ENCODE measurements at regions not wholly inside any gene's neighbourhood (a gene's known extent, or its start where the extent isn't known, plus 50 kb on each side); places are given as distances from the start of the nearest gene placed in this dataset.

DNA sequence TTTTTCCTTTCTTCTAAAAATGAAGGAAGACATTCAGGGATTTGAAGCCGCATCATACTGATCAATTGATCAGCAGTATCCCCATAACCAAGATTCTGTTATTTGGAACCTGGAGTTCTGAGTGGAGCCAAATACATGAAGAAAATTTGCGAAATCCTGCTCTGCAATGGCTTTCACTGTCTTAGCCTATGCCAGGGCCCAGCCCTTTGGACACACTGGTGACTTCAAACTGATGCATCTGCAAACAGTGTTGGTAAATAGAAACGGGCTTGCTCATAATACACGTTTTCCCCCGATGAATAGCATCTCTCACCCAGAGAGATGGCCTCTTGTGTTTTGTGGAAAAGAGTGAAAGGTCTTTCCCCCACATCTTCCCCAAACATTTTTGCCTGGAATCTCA, 87.6 kb upstream of the TOX3 start:
- Histone ChIP-seq H3K9me3 (no peaks in the 10 kb centered on the region), H3K4me1 (no peaks in the 10 kb centered on the region), H3K27ac (no peak overlapping the region), H3K27me3 (ENCODE audit: low read depth) (no peaks in the 10 kb centered on the region), H3K36me3 (no peaks in the 10 kb centered on the region), H3K4me3 (no peak overlapping the region)
- intact Hi-C loops (cut with DNase I), result no loop called here
- TF ChIP-seq, protein P1, sequence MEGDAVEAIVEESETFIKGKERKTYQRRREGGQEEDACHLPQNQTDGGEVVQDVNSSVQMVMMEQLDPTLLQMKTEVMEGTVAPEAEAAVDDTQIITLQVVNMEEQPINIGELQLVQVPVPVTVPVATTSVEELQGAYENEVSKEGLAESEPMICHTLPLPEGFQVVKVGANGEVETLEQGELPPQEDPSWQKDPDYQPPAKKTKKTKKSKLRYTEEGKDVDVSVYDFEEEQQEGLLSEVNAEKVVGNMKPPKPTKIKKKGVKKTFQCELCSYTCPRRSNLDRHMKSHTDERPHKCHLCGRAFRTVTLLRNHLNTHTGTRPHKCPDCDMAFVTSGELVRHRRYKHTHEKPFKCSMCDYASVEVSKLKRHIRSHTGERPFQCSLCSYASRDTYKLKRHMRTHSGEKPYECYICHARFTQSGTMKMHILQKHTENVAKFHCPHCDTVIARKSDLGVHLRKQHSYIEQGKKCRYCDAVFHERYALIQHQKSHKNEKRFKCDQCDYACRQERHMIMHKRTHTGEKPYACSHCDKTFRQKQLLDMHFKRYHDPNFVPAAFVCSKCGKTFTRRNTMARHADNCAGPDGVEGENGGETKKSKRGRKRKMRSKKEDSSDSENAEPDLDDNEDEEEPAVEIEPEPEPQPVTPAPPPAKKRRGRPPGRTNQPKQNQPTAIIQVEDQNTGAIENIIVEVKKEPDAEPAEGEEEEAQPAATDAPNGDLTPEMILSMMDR (IDR thresholded peaks at IDR 0.05), result no peak
- DNase-seq (no peak), ATAC-seq (no peak)

DNA sequence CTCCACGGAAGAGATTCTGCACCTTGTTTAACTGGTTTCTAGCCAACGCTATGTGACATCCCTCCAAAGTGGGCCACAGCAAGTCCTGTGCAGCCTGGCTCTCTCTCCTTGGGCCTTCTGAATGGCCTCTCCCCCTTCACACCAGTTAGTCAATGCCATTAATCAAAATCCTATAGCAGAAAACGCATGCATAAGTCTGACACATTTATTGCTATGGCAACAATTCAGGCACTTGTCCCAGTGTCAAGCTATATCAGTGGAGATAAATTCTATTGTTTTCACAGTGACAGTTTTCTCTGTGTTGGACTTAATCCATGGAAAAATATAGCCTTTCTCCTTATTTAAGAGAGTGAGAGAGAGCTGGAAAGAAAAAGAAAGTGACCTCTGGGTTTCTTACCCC, 87.2 kb upstream of the TOX3 start:
- H3K36me3 ChIP-seq, result no peaks in the 10 kb centered on the region
- H3K9me3 ChIP-seq, result no peaks in the 10 kb centered on the region

DNA sequence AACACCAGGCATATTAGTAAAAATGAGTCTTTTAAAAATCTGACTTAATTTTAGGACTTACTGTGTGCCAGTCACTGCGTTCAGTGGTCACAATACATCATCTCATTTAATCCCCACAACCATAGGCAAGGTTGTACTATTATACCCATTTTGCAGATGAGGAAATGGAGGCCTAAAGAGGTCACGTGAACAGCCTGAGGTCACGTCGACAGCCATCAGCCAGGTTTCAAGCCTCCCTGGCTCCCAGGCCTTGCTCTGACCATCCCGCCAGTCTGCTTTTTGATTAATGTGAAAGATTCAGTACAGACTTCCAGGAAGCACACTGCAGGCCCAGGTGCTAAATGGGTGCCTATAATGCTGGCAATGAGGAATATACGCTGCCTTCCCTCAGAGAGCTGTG, 86.3 kb upstream of the TOX3 start:
- Histone ChIP-seq H3K9me3 (no peaks in the 10 kb centered on the region), H3K36me3 (no peaks in the 10 kb centered on the region), H3K4me1 (no peaks in the 10 kb centered on the region), H3K4me3 (no peak overlapping the region), H3K27me3 (ENCODE audit: low read depth) (no peaks in the 10 kb centered on the region), H3K27ac (no peak overlapping the region)
- DNase-seq (no peak), ATAC-seq (no peak)
- TF ChIP-seq, protein P1 (IDR thresholded peaks at IDR 0.05), result no peak
- intact Hi-C loops (cut with DNase I), result no loop called here

More for the DNA sequence above, 87.2 kb upstream of the TOX3 start:
- intact Hi-C loops (cut with DNase I), result no loop called here
- H3K4me3 ChIP-seq, result no peak overlapping the region
- ATAC-seq, result no peak
- DNase-seq, result no peak
- no peaks in the 10 kb centered on the region for H3K27me3 ChIP-seq (ENCODE audit: low read depth)
- no peak overlapping the region for H3K27ac ChIP-seq
- H3K4me1 ChIP-seq, result no peaks in the 10 kb centered on the region
- TF ChIP-seq, protein P1 (IDR thresholded peaks at IDR 0.05), result no peak

GRCh38 chr16:52631711-52632110, 84.8 kb upstream of the TOX3 start:
- intact Hi-C loops (cut with DNase I), result no loop called here
- Histone ChIP-seq H3K36me3 (no peaks in the 10 kb centered on the region), H3K4me3 (no peak overlapping the region), H3K27me3 (ENCODE audit: low read depth) (no peaks in the 10 kb centered on the region), H3K27ac (no peak overlapping the region), H3K4me1 (no peaks in the 10 kb centered on the region), H3K9me3 (no peaks in the 10 kb centered on the region)
- TF ChIP-seq, protein P1 (IDR thresholded peaks at IDR 0.05), result no peak
- DNase-seq (no peak), ATAC-seq (no peak)

- intact Hi-C loops (cut with DNase I), result no loop called here
- ATAC-seq (no peak), DNase-seq (no peak)
- Histone ChIP-seq H3K36me3 (no peaks in the 10 kb centered on the region), H3K9me3 (no peaks in the 10 kb centered on the region), H3K4me1 (no peaks in the 10 kb centered on the region), H3K27me3 (ENCODE audit: low read depth) (no peaks in the 10 kb centered on the region), H3K27ac (no peak overlapping the region), H3K4me3 (no peak overlapping the region)
- TF ChIP-seq, protein P1 (IDR thresholded peaks at IDR 0.05), result no peak
Observed at GRCh38 chr16:52630711-52631110, 83.8 kb upstream of the TOX3 start.

GRCh38 chr16:52629296-52629695, 82.4 kb upstream of the TOX3 start:
- Histone ChIP-seq H3K9me3 (no peaks in the 10 kb centered on the region), H3K4me3 (no peak overlapping the region), H3K27ac (no peak overlapping the region), H3K36me3 (no peaks in the 10 kb centered on the region), H3K4me1 (no peaks in the 10 kb centered on the region), H3K27me3 (ENCODE audit: low read depth) (no peaks in the 10 kb centered on the region)
- no peak for DNase-seq
- intact Hi-C loops (cut with DNase I), result no loop called here
- ATAC-seq, result no peak
- TF ChIP-seq, protein P1 (IDR thresholded peaks at IDR 0.05), result no peak

Data from lower lobe of right lung (tissue), 2 donors.